Left cardiac atrium (tissue), 4 donors: ENCODE measurements at regions not wholly inside any gene's neighbourhood (a gene's known extent, or its start where the extent isn't known, plus 50 kb on each side); places are given as distances from the start of the nearest gene placed in this dataset.

Experiments
- ATAC-seq, 2 donors: fragments of 200-7000 bp; cut with Tn5 transposase; one replicate each; pipeline ENCODE4 v1.9.1; 2020; ENCODE audit warnings: mild to moderate bottlenecking in 2 of 2, moderate library complexity in 2 of 2
- DNase-seq: peaks from one replicate; pipeline ENCODE4 v3.0.0-alpha.2; 2020
- intact Hi-C, 2 donors: fragments of 100-400 bp; cut with DNase I; formaldehyde crosslinking; loops; one replicate each; pipeline versions ENCODE4 v1.14.1 to v1.15.1; 2022 to 2023
- donor health status: DM: no; HTN: yes; CAD: no.
- donor health status: DM: no; HTN: yes; CAD: no; lungs with severe emphysema.
- donor health status: DM: yes; HTN: yes; CAD: no.
- donor health status: Dilated cardiomyopathy.

GRCh38 chr4:188841523-188841922, 702.3 kb downstream of the TRIML1 start:
- DNase-seq, result no peak
- intact Hi-C loops, result no loop called here
- ATAC-seq, result no peak

DNA sequence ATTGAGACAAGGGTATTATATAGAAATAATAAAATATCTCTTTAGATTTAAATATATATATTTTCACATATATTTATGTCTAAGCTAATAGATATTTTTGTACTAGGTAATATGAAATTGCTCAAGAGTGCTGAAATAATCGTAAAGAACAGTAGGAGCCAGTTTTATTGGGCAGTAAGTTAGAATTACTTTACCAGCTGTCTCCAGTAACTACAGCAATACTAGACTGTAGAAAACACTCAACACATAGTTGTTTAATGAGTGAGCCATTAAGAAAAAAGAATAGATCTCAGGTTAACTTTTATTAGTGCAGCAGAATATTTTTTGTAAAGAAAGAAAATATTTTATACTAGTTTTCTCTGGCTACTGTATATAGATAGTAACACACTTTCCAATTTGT, 715.2 kb downstream of the TRIML1 start:
- intact Hi-C loops, result no loop called here
- DNase-seq (no peak), ATAC-seq (no peak)

GRCh38 chr4:188858696-188859095, 719.5 kb downstream of the TRIML1 start:
- DNase-seq (no peak), ATAC-seq (no peak)
- intact Hi-C loops, result no loop called here

DNA sequence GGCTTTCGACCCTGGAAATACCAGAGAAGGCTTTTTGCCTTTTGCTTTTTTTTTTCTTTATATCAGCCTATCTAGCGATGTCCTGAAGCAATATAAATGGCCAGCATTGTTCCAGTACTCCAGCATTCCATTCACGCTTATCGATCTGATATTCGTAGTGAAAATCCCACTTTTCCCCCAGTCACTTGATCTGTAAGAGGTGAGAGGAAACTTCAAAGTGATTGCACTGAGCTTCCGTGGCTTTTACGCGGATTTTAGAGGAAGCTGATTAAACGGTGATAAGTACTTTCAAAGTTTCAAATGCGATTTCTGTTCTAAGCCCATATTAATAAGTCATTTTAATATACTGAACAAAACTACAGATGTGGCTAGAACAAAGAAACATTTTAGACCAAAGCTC, 725.5 kb downstream of the TRIML1 start:
- no peak for DNase-seq
- intact Hi-C loops, result no loop called here
- ATAC-seq, result no peak

GRCh38 chr4:188867796-188868195, 728.6 kb downstream of the TRIML1 start:
- DNase-seq, result no peak
- intact Hi-C loops, result no loop called here
- no peak for ATAC-seq

GRCh38 chr4:188869581-188869980, 730.3 kb downstream of the TRIML1 start:
- intact Hi-C loops, result no loop called here
- peak in 1 of 2 donors; percentile 44 for ATAC-seq

DNA sequence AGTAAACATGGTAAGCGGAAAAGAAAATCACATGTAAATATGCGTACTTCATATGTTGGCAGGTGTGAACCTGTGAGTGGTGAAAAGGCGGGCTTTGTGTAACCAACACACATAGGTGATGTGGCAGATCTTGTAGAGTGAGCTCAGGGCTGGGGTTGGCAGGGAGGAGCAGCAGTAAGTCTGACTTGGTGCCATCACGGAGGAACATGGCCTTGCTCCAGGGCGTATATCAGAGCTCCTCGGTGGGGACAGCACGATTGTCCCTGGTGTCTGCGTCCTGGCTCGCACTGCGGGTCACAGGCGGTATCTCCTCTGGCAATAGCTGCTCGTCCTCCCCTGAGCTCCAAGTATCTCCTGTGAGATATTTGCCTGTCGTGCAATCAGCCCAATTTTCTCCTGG, 733.6 kb downstream of the TRIML1 start:
- ATAC-seq (no peak), DNase-seq (no peak)
- intact Hi-C loops, result no loop called here

More at GRCh38 chr4:188869581-188869980, 730.3 kb downstream of the TRIML1 start:
- no peak for DNase-seq

- intact Hi-C loops, result no loop called here
- no peak for ATAC-seq
- DNase-seq, result no peak
Measured at GRCh38 chr4:188876881-188877280, 737.6 kb downstream of the TRIML1 start.

- ATAC-seq (no peak), DNase-seq (no peak)
- intact Hi-C loops, result no loop called here
Measured at GRCh38 chr4:188879598-188879997, 740.4 kb downstream of the TRIML1 start.

GRCh38 chr4:188887905-188888304, 748.7 kb downstream of the TRIML1 start:
- no peak for ATAC-seq
- DNase-seq, result no peak
- intact Hi-C loops, result no loop called here

GRCh38 chr4:188892837-188893236, 753.6 kb downstream of the TRIML1 start:
- intact Hi-C loops, result no loop called here
- no peak for ATAC-seq
- no peak for DNase-seq

DNA sequence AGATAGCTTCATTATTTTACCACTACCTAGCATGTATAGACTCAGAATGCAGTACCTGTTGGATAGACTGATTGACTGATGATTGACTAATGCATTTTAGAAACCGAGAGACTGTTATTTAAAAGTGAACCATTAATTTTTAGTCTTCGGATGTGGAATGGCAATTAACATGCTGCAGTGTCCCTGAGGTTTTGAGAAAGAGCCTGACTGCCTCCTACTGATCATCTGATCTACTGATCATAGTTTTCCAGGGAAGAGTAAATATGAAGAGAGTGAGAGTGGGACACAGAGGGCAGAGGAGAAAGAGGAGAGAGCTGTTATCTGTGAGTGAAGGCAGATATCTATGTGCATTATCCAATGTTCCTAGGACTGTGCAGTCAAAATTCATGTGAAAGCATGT, 764.7 kb downstream of the TRIML1 start:
- DNase-seq (no peak), ATAC-seq (no peak)
- intact Hi-C loops, result no loop called here

GRCh38 chr4:188904617-188905016, 765.4 kb downstream of the TRIML1 start:
- DNase-seq (no peak), ATAC-seq (no peak)
- intact Hi-C loops, result no loop called here

- intact Hi-C loops, result no loop called here
- no peak for DNase-seq
Measured at GRCh38 chr4:188905248-188905647, 766.0 kb downstream of the TRIML1 start.

GRCh38 chr4:188911199-188911598, 772.0 kb downstream of the TRIML1 start:
- ATAC-seq (no peak), DNase-seq (no peak)
- intact Hi-C loops, result no loop called here

More at GRCh38 chr4:188905248-188905647, 766.0 kb downstream of the TRIML1 start:
- no peak for ATAC-seq

GRCh38 chr4:188911707-188912106, 772.5 kb downstream of the TRIML1 start:
- intact Hi-C loops, result no loop called here
- ATAC-seq (no peak), DNase-seq (no peak)

DNA sequence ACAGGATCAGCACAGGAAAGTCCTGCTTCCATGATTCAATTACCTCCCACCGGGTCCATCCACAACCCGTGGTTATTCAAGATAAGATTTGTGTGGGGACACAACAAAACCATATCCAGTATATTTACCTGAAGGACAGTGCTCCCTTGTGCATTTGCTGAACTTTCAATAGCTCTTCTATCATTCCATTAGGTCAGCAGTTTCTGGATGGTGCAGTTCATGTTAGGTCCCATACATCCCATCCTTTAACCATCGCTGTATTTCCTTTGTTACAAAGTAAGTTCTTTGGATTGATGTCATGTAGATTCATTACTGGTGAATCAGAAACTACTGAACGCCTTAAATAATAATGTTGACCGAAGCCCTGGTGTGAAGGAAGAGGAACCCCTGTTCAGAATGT, 775.9 kb downstream of the TRIML1 start:
- intact Hi-C loops, result no loop called here
- ATAC-seq (no peak), DNase-seq (no peak)

DNA sequence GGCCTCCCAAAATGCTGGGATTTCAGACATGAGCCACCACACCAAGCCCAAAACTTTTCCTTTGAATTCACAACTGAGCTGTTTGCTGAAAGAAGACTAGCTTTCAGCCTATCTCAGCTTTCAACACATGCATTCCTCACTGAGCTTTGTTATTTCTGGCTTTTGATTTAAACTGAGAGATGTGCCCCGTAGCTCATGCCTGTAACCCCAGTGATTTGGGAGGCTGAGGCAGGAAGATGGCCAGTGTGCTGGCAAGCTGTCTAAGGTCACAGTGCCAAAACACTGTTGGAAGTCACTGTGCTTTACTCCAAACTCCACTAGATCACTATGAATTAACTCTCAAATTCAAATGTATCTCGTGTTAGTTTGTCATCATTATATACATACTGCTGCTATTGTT, 779.5 kb downstream of the TRIML1 start:
- intact Hi-C loops, result no loop called here
- ATAC-seq (no peak), DNase-seq (no peak)

DNA sequence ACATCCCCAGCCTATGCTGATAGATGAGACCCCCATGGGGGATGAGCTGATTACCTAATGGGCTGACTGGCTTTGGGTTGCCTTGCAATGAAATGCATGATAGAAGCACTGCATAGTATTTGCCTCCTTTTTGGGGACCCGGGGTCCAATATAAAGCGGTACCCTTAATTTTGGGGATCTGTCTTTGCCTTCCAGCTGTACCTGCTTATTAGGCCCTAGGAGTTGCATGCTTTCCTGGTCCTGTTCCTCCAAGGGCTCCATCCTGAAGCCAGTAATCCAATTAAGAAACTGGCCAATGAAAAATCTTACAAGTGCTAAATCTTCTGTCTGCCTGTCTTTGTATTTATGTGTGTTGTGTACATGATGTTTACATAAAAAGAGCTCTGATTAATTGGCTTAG, 791.6 kb downstream of the TRIML1 start:
- ATAC-seq, result no peak
- DNase-seq, result no peak
- intact Hi-C loops, result no loop called here

DNA sequence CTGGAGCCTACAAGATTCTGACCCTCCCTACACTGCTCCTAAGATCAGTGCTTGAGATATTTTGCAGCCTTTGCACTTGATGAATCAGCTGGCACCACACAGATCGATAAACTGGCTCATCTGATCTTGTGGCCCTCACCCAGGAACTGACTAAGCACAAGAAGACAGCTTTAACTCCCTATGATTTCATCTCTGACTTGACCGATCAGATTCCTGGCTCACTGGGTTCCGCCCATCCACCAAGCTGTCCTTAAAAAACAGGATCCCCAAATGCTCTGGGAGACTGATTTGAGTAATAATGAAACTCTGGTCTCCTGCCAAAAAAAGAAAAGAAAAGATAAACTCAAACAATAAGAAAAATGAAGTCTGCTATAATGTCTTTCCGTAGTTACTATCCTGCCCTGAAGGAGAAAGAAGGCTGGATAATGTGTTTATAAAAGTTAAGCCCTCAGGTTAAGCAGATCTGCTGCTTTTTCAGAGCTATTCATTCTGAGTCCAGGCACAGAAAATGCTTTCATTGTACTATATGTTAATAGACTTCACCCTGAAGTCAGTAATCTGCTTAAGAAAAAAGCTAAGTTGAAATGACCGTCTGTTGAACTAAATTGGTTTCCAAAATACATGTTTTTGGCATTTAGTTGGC, 795.2 kb downstream of the TRIML1 start:
- DNase-seq (no peak), ATAC-seq (no peak)
- intact Hi-C loops, result no loop called here

DNA sequence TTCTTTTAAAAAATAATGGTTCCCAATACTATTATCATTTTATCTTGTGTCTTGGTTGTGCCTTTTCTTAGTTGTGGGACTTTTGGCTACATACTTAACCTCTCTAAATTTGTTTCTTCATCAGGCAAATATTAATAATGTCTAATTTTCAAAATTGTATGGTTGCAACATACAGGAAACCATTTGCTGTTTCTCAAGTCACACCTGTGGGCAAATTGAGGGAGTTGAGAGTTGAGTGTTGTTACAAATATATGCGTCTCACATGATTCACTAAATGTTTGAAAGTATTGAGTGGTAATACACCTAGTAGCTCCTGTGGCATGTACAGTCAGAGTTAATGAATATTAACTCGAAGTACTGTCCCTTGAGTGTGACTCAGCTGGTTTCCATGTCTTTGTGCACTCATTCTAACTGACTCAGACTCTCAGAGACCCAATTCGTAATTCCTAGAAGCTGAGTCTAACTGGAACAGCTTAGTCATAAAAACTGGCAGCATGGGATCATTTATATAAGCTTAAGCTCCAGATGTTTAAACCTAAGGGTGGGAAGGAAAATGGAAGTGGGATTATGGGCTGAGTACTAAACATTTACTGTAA, 802.4 kb downstream of the TRIML1 start:
- ATAC-seq (no peak), DNase-seq (no peak)
- intact Hi-C loops, result no loop called here
